H1 (cell line): ENCODE measurements at regions not wholly inside any gene's neighbourhood (a gene's known extent, or its start where the extent isn't known, plus 50 kb on each side); places are given as distances from the start of the nearest gene placed in this dataset.

Experiments used
- CTCF ChIA-PET: fragments of 300-600 bp; sonication (Branson Sonifier 250); formaldehyde crosslinking; loops from one replicate; lab custom pipeline; 2021; ENCODE audit not compliant: partially characterized antibody; lab: Charles Lee
- POLR2A ChIA-PET: fragments of 300-600 bp; sonication (Branson Sonifier 250); formaldehyde crosslinking; loops from one replicate; lab custom pipeline; 2021; ENCODE audit warnings: inconsistent platforms; ENCODE audit not compliant: partially characterized antibody; lab: Charles Lee
- DNase-seq, 2 experiments: peaks; one replicate each; pipeline versions ENCODE4 v3.0.0 to v3.0.0-alpha.2; 2010 to 2022; ENCODE audit warnings: low spot score in 2 of 2, low read depth in 1 of 2, mixed read lengths in 1 of 2
- FAIRE-seq: peaks from 2 replicates; lab custom pipeline; 2011; peaks lifted over from hg19 to GRCh38; lab: Jason Lieb, UNC
- H2AFZ ChIP-seq: 2 replicates; pipeline ENCODE4 v1.8.1; 2012; ENCODE audit warnings: low read length, inconsistent platforms
- H2AK5ac ChIP-seq: 2 replicates; pipeline ENCODE4 v1.6.1; 2013; ENCODE audit warnings: low read depth, low read length
- H2BK120ac ChIP-seq: replicated peaks from 2 replicates; pipeline ENCODE3; 2013; ENCODE audit warnings: low read depth, low read length, inconsistent platforms
- H2BK12ac ChIP-seq: 2 replicates; pipeline ENCODE4 v1.6.1; 2013; ENCODE audit warnings: low read depth, low read length
- H2BK15ac ChIP-seq: 2 replicates; pipeline ENCODE4 v1.6.1; 2013; ENCODE audit warnings: low read length
- H2BK20ac ChIP-seq: 2 replicates; pipeline ENCODE4 v1.6.1; 2013; ENCODE audit warnings: low read length
- H2BK5ac ChIP-seq: 2 replicates; pipeline ENCODE4 v1.6.1; 2013; ENCODE audit warnings: low read depth, low read length
- H3K14ac ChIP-seq: 2 replicates; pipeline ENCODE4 v1.6.1; 2013; ENCODE audit warnings: inconsistent platforms; ENCODE audit not compliant: insufficient read length
- H3K18ac ChIP-seq: 2 replicates; pipeline ENCODE4 v1.6.1; 2013; ENCODE audit warnings: low read length; ENCODE audit errors: extremely low read depth
- H3K23ac ChIP-seq: 2 replicates; pipeline ENCODE4 v1.6.1; 2013; ENCODE audit warnings: inconsistent platforms; ENCODE audit not compliant: insufficient read length
- H3K23me2 ChIP-seq: 2 replicates; pipeline ENCODE4 v1.6.1; 2013; ENCODE audit warnings: low read depth, low read length
- H3K27ac ChIP-seq: 2 replicates; pipeline ENCODE4 v1.6.1; 2011; ENCODE audit warnings: low read depth, low read length, inconsistent platforms
- H3K27me3 ChIP-seq, 4 experiments: replicated peaks in 1 of 4; 1 replicate in 1 of 4; 2 replicates in 3 of 4; pipeline versions ENCODE4 v1.6.1 to v1.8.1; 2011 to 2013; ENCODE audit warnings: low read length in 3 of 4, mild to moderate bottlenecking in 3 of 4, inconsistent platforms in 2 of 4, mixed read lengths in 2 of 4, moderate library complexity in 1 of 4; ENCODE audit not compliant: control insufficient read depth in 3 of 4, insufficient read depth in 3 of 4; ENCODE audit errors: extremely low read depth in 1 of 4
- H3K36me3 ChIP-seq, 4 experiments: 2 replicates each; pipeline versions ENCODE4 v1.6.1 to v1.8.1; 2011 to 2013; ENCODE audit warnings: mild to moderate bottlenecking in 4 of 4, low read length in 3 of 4, moderate library complexity in 2 of 4, control low read depth in 1 of 4, inconsistent platforms in 1 of 4; ENCODE audit not compliant: insufficient read depth in 4 of 4, control insufficient read depth in 2 of 4
- H3K4ac ChIP-seq: replicated peaks from 2 replicates; pipeline ENCODE3; 2013; ENCODE audit warnings: low read length, low read depth, mixed read lengths, inconsistent platforms; ENCODE audit not compliant: insufficient read length
- H3K4me1 ChIP-seq, 4 experiments: replicated peaks in 1 of 4; 1 replicate in 1 of 4; 2 replicates in 3 of 4; pipeline versions ENCODE4 v1.6.1 to v1.8.1; 2011 to 2013; ENCODE audit warnings: low read length in 3 of 4, inconsistent platforms in 2 of 4, mixed read lengths in 1 of 4; ENCODE audit not compliant: insufficient read depth in 4 of 4, control insufficient read depth in 3 of 4
- H3K4me2 ChIP-seq, 2 experiments: 2 replicates each; pipeline versions ENCODE4 v1.6.1 to v1.8.1; 2011 to 2013; ENCODE audit warnings: low read depth in 2 of 2, low read length in 2 of 2, control low read depth in 1 of 2, inconsistent platforms in 1 of 2, mild to moderate bottlenecking in 1 of 2; ENCODE audit not compliant: insufficient read depth in 1 of 2
- H3K4me3 ChIP-seq, 4 experiments: fragments of 200-600, 300-600 bp in 1 of 4; sonication (generic), shearing (Covaris generic), sonication (Bioruptor Twin) in 1 of 4; 2 replicates each; pipeline versions ENCODE4 v1.5.1 to v1.8.1; 2011 to 2016; ENCODE audit warnings: low read length in 4 of 4, low read depth in 3 of 4, control low read depth in 2 of 4, inconsistent platforms in 2 of 4, mild to moderate bottlenecking in 2 of 4, mixed read lengths in 1 of 4, moderate library complexity in 1 of 4; ENCODE audit not compliant: insufficient read depth in 2 of 4; ENCODE audit errors: extremely low read depth in 1 of 4
- H3K56ac ChIP-seq: replicated peaks from 2 replicates; pipeline ENCODE3; 2013; ENCODE audit warnings: low read depth, mild to moderate bottlenecking, mixed read lengths, low read length, inconsistent platforms; ENCODE audit not compliant: insufficient read length
- H3K79me1 ChIP-seq: 2 replicates; pipeline ENCODE4 v1.6.1; 2013; ENCODE audit warnings: low read depth, low read length, control low read depth
- H3K79me2 ChIP-seq, 2 experiments: 2 replicates each; pipeline versions ENCODE4 v1.6.1 to v1.8.1; 2012 to 2013; ENCODE audit warnings: low read length in 2 of 2, mild to moderate bottlenecking in 2 of 2, inconsistent platforms in 1 of 2; ENCODE audit not compliant: insufficient read depth in 2 of 2, control insufficient read depth in 1 of 2
- H3K9ac ChIP-seq, 4 experiments: replicated peaks in 1 of 4; 1 replicate in 1 of 4; 2 replicates in 3 of 4; pipeline versions ENCODE4 v1.6.1 to v1.8.1; 2011 to 2013; ENCODE audit warnings: low read depth in 3 of 4, low read length in 3 of 4, control low read depth in 2 of 4, mild to moderate bottlenecking in 2 of 4, moderate library complexity in 2 of 4, inconsistent platforms in 1 of 4; ENCODE audit errors: extremely low read depth in 1 of 4
- H3K9me3 ChIP-seq, 2 experiments: 2 replicates each; pipeline versions ENCODE4 v1.6.1 to v1.8.1; 2012 to 2013; ENCODE audit warnings: mild to moderate bottlenecking in 2 of 2, moderate library complexity in 2 of 2, control low read depth in 1 of 2, inconsistent platforms in 1 of 2, low read depth in 1 of 2, low read length in 1 of 2, mixed read lengths in 1 of 2; ENCODE audit not compliant: insufficient read depth in 2 of 2
- H4K20me1 ChIP-seq, 2 experiments: replicated peaks in 1 of 2; 2 replicates each; pipeline versions ENCODE3 to v1.8.1; 2011 to 2013; ENCODE audit warnings: inconsistent platforms in 2 of 2, low read length in 2 of 2, mild to moderate bottlenecking in 1 of 2; ENCODE audit not compliant: insufficient read depth in 2 of 2, control insufficient read depth in 1 of 2
- H4K5ac ChIP-seq: 2 replicates; pipeline ENCODE4 v1.6.1; 2013; ENCODE audit warnings: low read length, low read depth, mixed read lengths, inconsistent platforms; ENCODE audit not compliant: insufficient read length
- H4K8ac ChIP-seq: 2 replicates; pipeline ENCODE4 v1.8.0; 2013; ENCODE audit warnings: mild to moderate bottlenecking, moderate library complexity, low read length, inconsistent platforms; ENCODE audit not compliant: insufficient read depth; ENCODE audit errors: extremely low read depth
- H4K91ac ChIP-seq: replicated peaks from 2 replicates; pipeline ENCODE3; 2013; ENCODE audit warnings: low read length, mixed read lengths, inconsistent platforms; ENCODE audit not compliant: insufficient read length
- ATF2 ChIP-seq: IDR thresholded peaks from 2 replicates; pipeline ENCODE4 v1.6.1; 2012; ENCODE audit warnings: low read length, inconsistent platforms
- BACH1 ChIP-seq: IDR thresholded peaks from 2 replicates; pipeline ENCODE4 v1.6.1; 2012; ENCODE audit warnings: low read length, improper control_type of control experiment
- CEBPB ChIP-seq: IDR thresholded peaks from 2 replicates; pipeline ENCODE4 v1.6.1; 2012; ENCODE audit warnings: low read depth, low read length
- CREB1 ChIP-seq: IDR thresholded peaks from 2 replicates; pipeline ENCODE4 v1.6.1; 2012; ENCODE audit warnings: inconsistent platforms
- EP300 ChIP-seq, 2 experiments: IDR thresholded peaks; 1 replicate in 1 of 2; 2 replicates in 1 of 2; pipeline ENCODE4 v1.6.1; 2011 to 2012; ENCODE audit warnings: low read depth in 2 of 2, low read length in 2 of 2, mild to moderate bottlenecking in 2 of 2, borderline replicate concordance in 1 of 2, inconsistent platforms in 1 of 2, moderate library complexity in 1 of 2
- FOSL1 ChIP-seq: IDR thresholded peaks from 2 replicates; pipeline ENCODE4 v1.6.1; 2011; ENCODE audit warnings: mild to moderate bottlenecking, low read depth, low read length, moderate library complexity; ENCODE audit not compliant: insufficient read depth
- KDM1A ChIP-seq: fragments of 200-600, 300-600 bp; sonication (generic); IDR thresholded peaks from 2 replicates; pipeline ENCODE4 v1.7.1; 2016; ENCODE audit warnings: mild to moderate bottlenecking, low read length, borderline replicate concordance
- KDM4A ChIP-seq: IDR thresholded peaks from one replicate; pipeline ENCODE4 v1.7.1; 2012; ENCODE audit warnings: low read depth, mild to moderate bottlenecking, moderate library complexity, low read length, inconsistent platforms; ENCODE audit not compliant: severe bottlenecking
- KDM5A ChIP-seq: fragments of 200-600 bp; IDR thresholded peaks from 2 replicates; pipeline ENCODE4 v1.7.1; 2012; ENCODE audit warnings: mild to moderate bottlenecking, low read length, inconsistent platforms, mixed read lengths
- POLR2A ChIP-seq, 2 experiments: IDR thresholded peaks; 1 replicate in 1 of 2; 2 replicates in 1 of 2; pipeline ENCODE4 v1.6.1; 2011; ENCODE audit warnings: low read depth in 2 of 2, low read length in 2 of 2, mild to moderate bottlenecking in 2 of 2; ENCODE audit errors: control extremely low read depth in 1 of 2
- RAD21 ChIP-seq, 2 experiments: IDR thresholded peaks in 1 of 2; conservative IDR thresholded peaks in 1 of 2; 2 replicates each; pipeline ENCODE4 v1.6.1; 2011; ENCODE audit warnings: low read depth in 2 of 2, low read length in 2 of 2, improper control_type of control experiment in 1 of 2, inconsistent platforms in 1 of 2, mild to moderate bottlenecking in 1 of 2, moderate library complexity in 1 of 2
- RXRA ChIP-seq: IDR thresholded peaks from 2 replicates; pipeline ENCODE4 v1.6.1; 2011; ENCODE audit warnings: low read depth, mild to moderate bottlenecking, low read length, moderate library complexity; ENCODE audit not compliant: insufficient read depth
- TEAD4 ChIP-seq: IDR thresholded peaks from 2 replicates; pipeline ENCODE4 v1.6.1; 2012; ENCODE audit warnings: low read depth, low read length, inconsistent platforms, mixed read lengths
- YY1 ChIP-seq: IDR thresholded peaks from 2 replicates; pipeline ENCODE4 v1.6.1; 2011; ENCODE audit warnings: low read depth, mild to moderate bottlenecking, low read length
- WGBS, 2 experiments: shearing (Covaris generic) in 1 of 2; methylation state at CpG; one replicate each; pipeline versions ENCODE4 v1.1.6 to v1.1.7; 2013 to 2015; ENCODE audit warnings: low lambda C conversion rate in 2 of 2, mixed read lengths in 2 of 2, inconsistent platforms in 1 of 2, low coverage in 1 of 2, missing lambda C conversion rate in 1 of 2; ENCODE audit not compliant: insufficient replicate concordance in 2 of 2, insufficient coverage in 1 of 2, insufficient read length in 1 of 2; ENCODE audit errors: extremely low coverage in 1 of 2, missing lambda C conversion rate in 1 of 2; 5-methylcytosine and 5-hydroxymethylcytosine counted together

- Histone ChIP-seq H2BK120ac (no peak overlapping the region), H2BK15ac (no peak overlapping the region), H3K14ac (no peak overlapping the region), H3K4me2 (no peak overlapping the region), H3K18ac (no peak overlapping the region), H3K23ac (no peak overlapping the region), H3K36me3 (no peaks in the 10 kb centered on the region), H3K56ac (no peak overlapping the region), H3K27ac (no peak overlapping the region), H2BK5ac (no peak overlapping the region), H3K4ac (no peak overlapping the region), H2AK5ac (no peak overlapping the region), H3K27me3 (no peaks in the 10 kb centered on the region), H2AFZ (no peak overlapping the region), H3K9ac (no peak overlapping the region), H2BK20ac (no peak overlapping the region), H3K79me1 (no peaks in the 10 kb centered on the region), H3K79me2 (no peaks in the 10 kb centered on the region), H4K5ac (no peak overlapping the region), H4K8ac (no peak overlapping the region), H3K4me3 (no peak overlapping the region), H3K23me2 (0 out of 2 replicates have a peak, but pooled peaks cover 3% of the 10 kb centered on the region), H2BK12ac (no peak overlapping the region), H4K91ac (no peak overlapping the region), H3K4me1 (no peaks in the 10 kb centered on the region), H4K20me1 (no peaks in the 10 kb centered on the region), H3K9me3 (no peaks in the 10 kb centered on the region)
- DNase-seq (no peak), FAIRE-seq (no peak)
- ChIA-PET POLR2A (no interaction called here), CTCF (interaction anchor here (0.6 kb wide), 1 partner anchor 107 kb away, joined by 4 read pairs; no protein-coding TSS in a partner anchor)
- no peak for TF ChIP-seq ATF2
- TF ChIP-seq RXRA: no peak
- no peak for TF ChIP-seq CEBPB
- no peak for TF ChIP-seq KDM5A
- TF ChIP-seq KDM4A: no peak
- no peak for TF ChIP-seq RAD21 (IDR thresholded peaks at IDR 0.05 in 1 of 2, conservative IDR thresholded peaks at IDR 0.05 in 1 of 2; ENCODE audit: low read depth in 2 of 2, low read length in 2 of 2)
- TF ChIP-seq POLR2A (IDR thresholded peaks at IDR 0.05; ENCODE audit: control extremely low read depth in 1 of 2, low read depth in 2 of 2, low read length in 2 of 2): no peak
- TF ChIP-seq YY1: no peak
- TF ChIP-seq FOSL1: no peak
- no peak for TF ChIP-seq EP300 (IDR thresholded peaks at IDR 0.05; ENCODE audit: borderline replicate concordance in 1 of 2, low read depth in 2 of 2, low read length in 2 of 2)
- TF ChIP-seq BACH1: no peak
- TF ChIP-seq TEAD4: no peak
- no peak for TF ChIP-seq KDM1A
- TF ChIP-seq CREB1: no peak
- 94% methylated on average over 2 of the region's 2 CpGs; no CpG with 5 or more reads in 1 of the 2 experiments for WGBS, 2 experiments
Measured at GRCh38 chr9:108698231-108698630, 157.6 kb downstream of the ACTL7B start.
